ENCODE measurements at regions not wholly inside any gene's neighbourhood (a gene's known extent, or its start where the extent isn't known, plus 50 kb on each side); places are given as distances from the start of the nearest gene placed in this dataset.
A peak's percentile ranks its signal among the peaks of the same experiment; 100 is the strongest.
"Not testable (repeated sequence)": the region's sequence is repeated elsewhere in the genome, so short reads cannot be mapped to it uniquely, and the experiment has no call there.

- no peak for DNase-seq
- ATAC-seq = no peak
- intact Hi-C loops (cut with DNase I, micrococcal nuclease) = no loop called here
Observed at GRCh38 chr19:23507446-23507845, 112.2 kb upstream of the ZNF91 start.

GRCh38 chr19:23505738-23506137 lies 110.5 kb upstream of the ZNF91 start:
- peak; percentile 61 for ATAC-seq
- intact Hi-C loops (cut with DNase I, micrococcal nuclease) = no loop called here
- no peak for DNase-seq

GRCh38 chr19:23482829-23483228 lies 87.6 kb upstream of the ZNF91 start:
- intact Hi-C loops (cut with DNase I, micrococcal nuclease) = no loop called here
- peak; percentile 48 for ATAC-seq
- DNase-seq = no peak

GRCh38 chr19:23481043-23481442 lies 85.8 kb upstream of the ZNF91 start:
- intact Hi-C loops (cut with DNase I, micrococcal nuclease) = no loop called here
- DNase-seq = peak in 1 of 2 donors; percentile 26
- peak; percentile 99 for ATAC-seq

GRCh38 chr19:23475477-23475876 lies 80.2 kb upstream of the ZNF91 start:
- intact Hi-C loops (cut with DNase I, micrococcal nuclease) = no loop called here
- peak; percentile 60 for ATAC-seq
- no peak for DNase-seq

- peak; percentile 66 for ATAC-seq
- intact Hi-C loops (cut with DNase I, micrococcal nuclease) = no loop called here
- no peak for DNase-seq
Observed at GRCh38 chr19:23474761-23475160, 79.5 kb upstream of the ZNF91 start.

GRCh38 chr19:23474172-23474571 lies 78.9 kb upstream of the ZNF91 start:
- intact Hi-C loops (cut with DNase I, micrococcal nuclease) = no loop called here
- DNase-seq (no peak), ATAC-seq (peak; percentile 76)

- intact Hi-C loops (cut with DNase I, micrococcal nuclease) = no loop called here
- peak in 1 of 2 donors; percentile 31 for DNase-seq
- peak; percentile 58 for ATAC-seq
Observed at GRCh38 chr19:23470873-23471545, 75.7 kb upstream of the ZNF91 start.

- intact Hi-C loops (cut with DNase I, micrococcal nuclease); DNase-seq; ATAC-seq: not testable (repeated sequence)
Observed at GRCh38 chr19:23464349-23464748, 69.1 kb upstream of the ZNF91 start.

- DNase-seq (no peak), ATAC-seq (no peak)
- intact Hi-C loops (cut with DNase I, micrococcal nuclease) = no loop called here
Observed at GRCh38 chr19:23461120-23461519, 65.8 kb upstream of the ZNF91 start.

- intact Hi-C loops (cut with DNase I, micrococcal nuclease) = no loop called here
- ATAC-seq = no peak
- DNase-seq = no peak
Observed at GRCh38 chr19:23460656-23461055, 65.4 kb upstream of the ZNF91 start.
